DOHH2 (cell line): ENCODE measurements at regions not wholly inside any gene's neighbourhood (a gene's known extent, or its start where the extent isn't known, plus 50 kb on each side); places are given as distances from the start of the nearest gene placed in this dataset.

Experiments
- CTCF ChIP-seq: fragments of 200-600 bp; sonication (generic); IDR thresholded peaks from one replicate; pipeline ENCODE4 v1.5.1; 2014; ENCODE audit warnings: antibody characterized with exemption, mild to moderate bottlenecking, low read depth, low read length; ENCODE audit not compliant: poor library complexity, severe bottlenecking
- EZH2phosphoT487 ChIP-seq: fragments of 200-600 bp; sonication (generic); IDR thresholded peaks from 2 replicates; pipeline ENCODE4 v1.6.1; 2017; ENCODE audit warnings: borderline replicate concordance, mild to moderate bottlenecking, antibody characterized with exemption, low read length, moderate library complexity, mixed read lengths

- no peak for TF ChIP-seq CTCF
- no peak for TF ChIP-seq EZH2phosphoT487
Measured at GRCh38 chr10:78527296-78527695, 493.6 kb downstream of the RPS24 start.
